NT2/D1 (cell line): ENCODE measurements at regions not wholly inside any gene's neighbourhood (a gene's known extent, or its start where the extent isn't known, plus 50 kb on each side); places are given as distances from the start of the nearest gene placed in this dataset.

Source experiments
- SUZ12 ChIP-seq: IDR thresholded peaks from 2 replicates; pipeline ENCODE4 v1.6.1; 2011; ENCODE audit not compliant: insufficient read length, insufficient read depth; ENCODE audit errors: extremely low read depth
- YY1 ChIP-seq: IDR thresholded peaks from 2 replicates; pipeline ENCODE4 v1.6.1; 2011; ENCODE audit not compliant: insufficient read length, insufficient read depth
- ZNF274 ChIP-seq: IDR thresholded peaks from 2 replicates; pipeline ENCODE4 v1.6.1; 2011; ENCODE audit warnings: mild to moderate bottlenecking, low read depth, low read length

- TF ChIP-seq SUZ12 = no peak
- no peak for TF ChIP-seq ZNF274
- no peak for TF ChIP-seq YY1
Measured at GRCh38 chr9:135380311-135380960, 99.1 kb upstream of the PPP1R26 start.
